ENCODE measurements at regions not wholly inside any gene's neighbourhood (a gene's known extent, or its start where the extent isn't known, plus 50 kb on each side); places are given as distances from the start of the nearest gene placed in this dataset.

DNA sequence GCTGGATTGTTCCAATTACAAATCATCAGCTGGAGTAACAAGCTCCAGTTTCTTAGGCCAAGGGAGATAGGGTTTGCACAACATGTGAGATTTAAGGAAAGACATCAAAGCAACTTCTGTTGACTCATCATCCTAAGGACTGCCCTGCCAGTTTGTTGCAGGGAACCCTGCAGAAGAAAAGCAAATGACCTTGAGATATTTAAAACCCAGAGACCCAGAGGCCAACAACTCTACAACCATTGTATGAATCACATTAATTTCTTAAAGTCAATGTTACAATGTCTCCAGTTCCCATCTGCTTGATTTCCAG is 491.8 kb upstream of the ACVR2A start:
- Histone ChIP-seq H3K4me3 (no peak overlapping the region), H3K27me3 (no peaks in the 10 kb centered on the region), H3K27ac (no peak overlapping the region), H3K36me3 (no peaks in the 10 kb centered on the region), H3K9me3 (no peaks in the 10 kb centered on the region), H3K4me1 (no peaks in the 10 kb centered on the region)
- intact Hi-C loops (cut with DNase I; ENCODE audit: low total_unique reads): no loop called here
- no peak for DNase-seq
- TF ChIP-seq POLR2A (IDR thresholded peaks at IDR 0.05): no peak
- TF ChIP-seq, protein P1, sequence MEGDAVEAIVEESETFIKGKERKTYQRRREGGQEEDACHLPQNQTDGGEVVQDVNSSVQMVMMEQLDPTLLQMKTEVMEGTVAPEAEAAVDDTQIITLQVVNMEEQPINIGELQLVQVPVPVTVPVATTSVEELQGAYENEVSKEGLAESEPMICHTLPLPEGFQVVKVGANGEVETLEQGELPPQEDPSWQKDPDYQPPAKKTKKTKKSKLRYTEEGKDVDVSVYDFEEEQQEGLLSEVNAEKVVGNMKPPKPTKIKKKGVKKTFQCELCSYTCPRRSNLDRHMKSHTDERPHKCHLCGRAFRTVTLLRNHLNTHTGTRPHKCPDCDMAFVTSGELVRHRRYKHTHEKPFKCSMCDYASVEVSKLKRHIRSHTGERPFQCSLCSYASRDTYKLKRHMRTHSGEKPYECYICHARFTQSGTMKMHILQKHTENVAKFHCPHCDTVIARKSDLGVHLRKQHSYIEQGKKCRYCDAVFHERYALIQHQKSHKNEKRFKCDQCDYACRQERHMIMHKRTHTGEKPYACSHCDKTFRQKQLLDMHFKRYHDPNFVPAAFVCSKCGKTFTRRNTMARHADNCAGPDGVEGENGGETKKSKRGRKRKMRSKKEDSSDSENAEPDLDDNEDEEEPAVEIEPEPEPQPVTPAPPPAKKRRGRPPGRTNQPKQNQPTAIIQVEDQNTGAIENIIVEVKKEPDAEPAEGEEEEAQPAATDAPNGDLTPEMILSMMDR (IDR thresholded peaks at IDR 0.05): no peak

DNA sequence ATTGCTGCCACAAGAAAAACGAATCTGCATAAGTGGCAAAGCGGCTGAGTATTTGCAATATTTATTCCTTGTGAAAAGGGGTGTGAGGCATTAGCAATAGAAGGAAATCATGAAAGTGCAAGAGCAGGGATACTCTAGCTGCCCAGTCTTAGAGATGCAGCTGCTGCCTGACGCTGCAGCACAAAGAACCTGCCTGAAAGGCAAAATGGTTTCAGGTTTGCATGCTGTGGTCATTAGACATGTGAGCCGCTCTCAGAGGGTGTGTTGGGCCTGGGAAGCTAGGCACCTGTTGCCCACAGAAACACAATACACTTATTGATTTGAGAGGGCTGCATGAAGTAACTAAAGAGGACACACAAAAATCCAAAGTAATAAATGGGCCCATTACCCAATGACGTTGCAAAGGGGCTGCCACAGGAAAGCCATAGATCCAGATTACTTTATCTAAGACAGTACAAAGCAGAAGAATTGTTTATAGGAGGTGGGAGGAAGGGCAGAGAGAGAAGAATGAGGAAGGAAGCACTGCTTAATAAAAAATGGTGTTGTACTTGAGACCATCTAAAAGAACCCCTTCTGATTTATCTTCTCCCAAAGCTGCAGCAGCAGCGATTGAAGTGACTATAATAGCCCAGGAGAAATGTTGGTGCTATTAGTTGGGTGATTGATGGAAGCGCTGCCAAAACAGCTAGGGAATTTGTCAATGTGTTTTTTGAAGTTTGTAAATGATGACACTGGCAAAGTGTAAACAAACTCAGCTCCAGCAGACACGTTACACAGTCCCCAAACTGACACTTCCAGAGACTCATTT is 492.4 kb upstream of the ACVR2A start:
- H3K4me1 ChIP-seq: no peaks in the 10 kb centered on the region
- intact Hi-C loops (cut with DNase I; ENCODE audit: low total_unique reads): no loop called here
- no peaks in the 10 kb centered on the region for H3K9me3 ChIP-seq
- TF ChIP-seq POLR2A (IDR thresholded peaks at IDR 0.05): no peak
- TF ChIP-seq, protein P1 (IDR thresholded peaks at IDR 0.05): no peak
- H3K36me3 ChIP-seq: no peaks in the 10 kb centered on the region
- no peaks in the 10 kb centered on the region for H3K27me3 ChIP-seq
- H3K4me3 ChIP-seq: no peak overlapping the region
- H3K27ac ChIP-seq: no peak overlapping the region
- no peak for DNase-seq

DNA sequence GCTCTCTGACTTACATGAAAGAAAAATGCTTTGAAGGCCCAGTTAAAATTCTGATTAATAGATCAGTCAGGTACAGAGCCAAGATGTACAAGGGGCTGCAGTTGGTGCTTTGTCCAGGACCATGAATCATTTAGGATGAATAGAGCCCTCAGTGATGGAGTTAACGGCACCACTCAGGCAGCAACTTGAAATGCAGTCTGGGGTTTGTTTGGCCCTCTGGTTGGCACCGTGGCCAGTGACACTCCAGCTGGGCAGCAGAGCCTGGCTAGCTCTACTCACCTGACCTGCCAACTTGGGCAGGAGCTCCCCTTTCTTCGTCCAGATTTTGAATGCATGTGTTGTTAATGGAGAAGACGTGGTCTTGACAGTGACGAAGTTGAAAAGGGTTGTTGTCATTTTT is 493.0 kb upstream of the ACVR2A start:
- Histone ChIP-seq H3K36me3 (no peaks in the 10 kb centered on the region), H3K27ac (no peak overlapping the region), H3K4me1 (no peaks in the 10 kb centered on the region), H3K4me3 (no peak overlapping the region), H3K9me3 (no peaks in the 10 kb centered on the region), H3K27me3 (no peaks in the 10 kb centered on the region)
- DNase-seq: no peak
- intact Hi-C loops (cut with DNase I; ENCODE audit: low total_unique reads): no loop called here
- TF ChIP-seq POLR2A (IDR thresholded peaks at IDR 0.05): no peak
- TF ChIP-seq, protein P1 (IDR thresholded peaks at IDR 0.05): no peak

DNA sequence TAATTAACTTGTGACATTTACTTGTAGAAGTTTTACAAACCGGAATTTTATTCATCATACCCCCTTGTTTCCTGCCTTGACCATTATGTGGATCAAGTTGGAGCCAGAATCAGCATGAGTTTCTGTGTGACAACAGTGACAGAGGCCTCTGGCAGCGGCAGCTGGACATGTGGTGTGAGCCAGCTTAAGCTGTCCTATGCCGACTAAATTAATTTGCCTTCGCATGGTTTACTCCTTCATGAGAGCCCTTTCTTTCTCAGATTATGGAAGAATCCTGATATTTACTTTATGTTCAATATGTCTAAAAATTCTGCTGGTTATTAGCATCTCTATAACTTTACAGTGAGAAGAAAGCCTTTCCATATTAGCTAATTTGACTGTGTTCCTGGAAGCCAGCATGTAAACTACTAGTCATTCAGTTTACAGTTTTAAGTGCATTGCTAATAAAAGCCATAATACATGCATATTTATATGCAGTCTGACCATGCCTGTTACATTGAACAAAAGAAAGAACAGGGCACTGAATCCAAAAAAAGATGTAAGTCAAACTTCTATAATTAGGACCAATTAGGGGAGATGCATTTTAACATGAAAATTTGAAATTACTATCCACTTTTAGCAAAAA is 495.8 kb upstream of the ACVR2A start:
- H3K4me1 ChIP-seq: no peaks in the 10 kb centered on the region
- H3K4me3 ChIP-seq: no peak overlapping the region
- no peaks in the 10 kb centered on the region for H3K27me3 ChIP-seq
- H3K9me3 ChIP-seq: peaks cover 0 to 8% of the 10 kb centered on the region in 2 donors
- no peak for TF ChIP-seq POLR2A (IDR thresholded peaks at IDR 0.05)
- TF ChIP-seq, protein P1 (IDR thresholded peaks at IDR 0.05): no peak
- intact Hi-C loops (cut with DNase I; ENCODE audit: low total_unique reads): no loop called here
- no peak overlapping the region for H3K27ac ChIP-seq
- DNase-seq: no peak
- H3K36me3 ChIP-seq: no peaks in the 10 kb centered on the region

DNA sequence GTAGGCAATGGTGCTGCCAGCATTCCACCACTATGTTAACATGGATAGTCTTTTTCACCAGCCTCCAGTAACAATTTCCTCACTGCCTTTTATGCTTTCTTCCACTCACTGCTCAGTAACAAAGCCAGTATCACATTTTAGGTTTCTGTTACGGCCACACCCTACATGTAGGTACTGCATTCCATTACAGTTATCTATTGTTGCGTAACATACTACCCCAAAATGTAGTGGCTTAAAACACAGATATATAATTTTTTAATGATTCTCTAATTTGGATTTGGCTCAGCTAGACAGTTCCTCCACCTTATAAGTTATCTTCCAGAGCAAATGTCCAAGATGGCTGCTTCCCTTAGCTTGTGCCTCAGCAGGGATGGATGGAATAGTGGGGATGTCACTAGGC is 498.7 kb upstream of the ACVR2A start:
- H3K9me3 ChIP-seq: peaks cover 0 to 8% of the 10 kb centered on the region in 2 donors
- DNase-seq: no peak
- H3K4me1 ChIP-seq: no peaks in the 10 kb centered on the region
- no peak overlapping the region for H3K27ac ChIP-seq
- H3K36me3 ChIP-seq: no peaks in the 10 kb centered on the region
- intact Hi-C loops (cut with DNase I; ENCODE audit: low total_unique reads): no loop called here
- TF ChIP-seq, protein P1 (IDR thresholded peaks at IDR 0.05): no peak
- TF ChIP-seq POLR2A (IDR thresholded peaks at IDR 0.05): no peak
- no peak overlapping the region for H3K4me3 ChIP-seq
- H3K27me3 ChIP-seq: no peaks in the 10 kb centered on the region

All from uterus (tissue), 3 donors.